Uterus (tissue), 2 donors: ENCODE measurements at regions not wholly inside any gene's neighbourhood (a gene's known extent, or its start where the extent isn't known, plus 50 kb on each side); places are given as distances from the start of the nearest gene placed in this dataset.

Source experiments
- CTCF ChIP-seq, 4 experiments: fragments of 200-600 bp in 2 of 4; fragments of 450-650 bp in 2 of 4; sonication (generic) in 2 of 4; IDR thresholded peaks; one replicate each; pipeline ENCODE4 v1.5.1; 2016 to 2019; ENCODE audit warnings: antibody characterized with exemption in 4 of 4, mild to moderate bottlenecking in 2 of 4, moderate library complexity in 1 of 4
- POLR2A ChIP-seq, 2 donors: fragments of 450-650 bp; IDR thresholded peaks; one replicate each; pipeline ENCODE4 v1.6.1; 2016; ENCODE audit warnings: antibody characterized with exemption in 2 of 2, mild to moderate bottlenecking in 1 of 2, moderate library complexity in 1 of 2

DNA sequence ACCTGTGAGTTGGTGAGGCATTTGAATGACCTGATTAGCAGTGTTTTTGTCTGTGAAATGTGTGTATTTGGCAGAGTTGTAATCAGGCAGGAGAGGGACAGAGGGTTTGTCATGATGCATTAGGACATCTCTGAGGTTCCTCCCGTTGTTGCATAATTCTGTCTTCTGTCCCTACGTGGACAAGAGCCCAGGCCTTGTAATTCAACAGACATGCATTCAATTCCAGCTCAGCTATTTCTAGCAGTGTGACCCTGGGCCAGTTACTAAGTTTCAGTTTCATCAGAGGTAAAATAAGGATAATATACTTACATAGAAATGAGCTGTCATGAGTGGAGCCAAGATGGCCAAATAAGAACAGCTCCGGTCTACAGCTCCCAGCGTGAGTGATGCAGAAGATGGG is 208.6 kb downstream of the SLC38A4 start:
- no peak for TF ChIP-seq CTCF (IDR thresholded peaks at IDR 0.05)
- TF ChIP-seq POLR2A (IDR thresholded peaks at IDR 0.05): no peak
